GM23338 (cell line): ENCODE measurements at regions not wholly inside any gene's neighbourhood (a gene's known extent, or its start where the extent isn't known, plus 50 kb on each side); places are given as distances from the start of the nearest gene placed in this dataset.

Experiments used
- CREB1 ChIP-seq: fragments of 250-450 bp; sonication (Bioruptor Pico); IDR thresholded peaks from 2 replicates; pipeline ENCODE4 v1.5.0; 2020; ENCODE audit warnings: low read depth, mild to moderate bottlenecking, moderate library complexity
- CTCF ChIP-seq, 2 experiments: fragments of 200-600 bp in 1 of 2; sonication (generic) in 1 of 2; conservative IDR thresholded peaks; 2 replicates each; pipeline versions ENCODE4 v1.5.1 to v1.6.1; 2016 to 2017; ENCODE audit warnings: antibody characterized with exemption in 2 of 2, low read depth in 2 of 2, mild to moderate bottlenecking in 2 of 2, moderate library complexity in 1 of 2
- EZH2 ChIP-seq: fragments of 200-600 bp; sonication (generic); IDR thresholded peaks from one replicate; pipeline ENCODE4 v1.8.0; 2017; ENCODE audit warnings: antibody characterized with exemption, mild to moderate bottlenecking, low read depth; ENCODE audit not compliant: unreplicated experiment
- EZH2phosphoT487 ChIP-seq: fragments of 200-600 bp; sonication (generic); IDR thresholded peaks from one replicate; pipeline ENCODE4 v1.8.1; 2018; ENCODE audit warnings: antibody characterized with exemption; ENCODE audit not compliant: unreplicated experiment
- JUNB ChIP-seq: IDR thresholded peaks from one replicate; pipeline ENCODE4 v1.6.1; 2016; ENCODE audit warnings: antibody characterized with exemption; ENCODE audit not compliant: unreplicated experiment
- POLR2AphosphoS5 ChIP-seq: IDR thresholded peaks from 2 replicates; pipeline ENCODE4 v1.6.1; 2016; ENCODE audit warnings: antibody characterized with exemption, low read depth
- REST ChIP-seq: IDR thresholded peaks from one replicate; pipeline ENCODE4 v1.6.1; 2018; ENCODE audit warnings: antibody characterized with exemption; ENCODE audit not compliant: unreplicated experiment

GRCh38 chr9:7567687-7568086 lies 231.9 kb downstream of the DMAC1 start:
- TF ChIP-seq REST (no peak), CTCF (conservative IDR thresholded peaks at IDR 0.05; ENCODE audit: low read depth in 2 of 2) (no peak), EZH2phosphoT487 (no peak), POLR2AphosphoS5 (no peak), EZH2 (no peak), JUNB (no peak), CREB1 (CRISPR knock-in tag) (no peak)
